CD4-positive, alpha-beta T cell treated with Interleukin-4 for 1 hour (primary cell): ENCODE measurements at regions not wholly inside any gene's neighbourhood (a gene's known extent, or its start where the extent isn't known, plus 50 kb on each side); places are given as distances from the start of the nearest gene placed in this dataset.

Experiments
- DNase-seq, 2 donors: peaks; one replicate each; pipeline ENCODE4 v3.0.0-alpha.2; 2020 to 2022

DNA sequence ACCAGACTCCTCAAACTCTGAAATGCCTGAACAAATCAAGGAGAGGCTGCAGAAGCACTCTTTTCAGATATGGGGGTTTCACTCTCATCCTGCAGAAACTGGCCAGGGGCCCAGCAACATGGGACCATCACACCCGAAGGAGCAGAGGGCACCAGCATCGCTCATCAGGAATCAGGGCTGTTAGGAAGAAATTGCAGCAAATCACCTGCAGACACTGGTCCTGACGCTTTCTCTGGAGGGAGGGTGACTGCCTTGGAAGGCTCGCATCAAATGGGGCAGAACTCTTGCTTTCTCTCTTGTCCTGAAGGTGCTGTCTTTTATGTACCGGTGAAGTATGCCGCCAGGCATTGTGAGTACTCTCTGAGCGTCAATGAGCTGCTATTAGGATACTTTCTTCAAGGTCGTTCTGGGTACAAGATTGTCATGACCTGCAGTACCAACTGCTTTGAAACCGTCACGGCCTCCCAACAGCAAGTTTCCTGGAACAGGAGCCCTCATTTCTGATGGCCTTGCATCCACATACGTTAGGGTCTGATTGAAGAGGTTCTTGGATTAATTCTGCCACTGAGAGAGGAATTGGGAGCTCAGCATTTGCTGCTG lies 155.7 kb upstream of the SOX1 start:
- DNase-seq: no peak

- DNase-seq: peak in 1 of 2 donors; percentile 7
These were observed 155.0 kb upstream of the SOX1 start for GRCh38 chr13:111911754-111912452.

GRCh38 chr13:111912453-111912866 lies 154.5 kb upstream of the SOX1 start:
- DNase-seq: peak in 1 of 2 donors; percentile 8

GRCh38 chr13:111912991-111913760 lies 153.8 kb upstream of the SOX1 start:
- DNase-seq: peak in 1 of 2 donors; percentile 3

- DNase-seq: peak in 1 of 2 donors; percentile 4
These were observed 153.2 kb upstream of the SOX1 start for GRCh38 chr13:111913761-111914140.

DNA sequence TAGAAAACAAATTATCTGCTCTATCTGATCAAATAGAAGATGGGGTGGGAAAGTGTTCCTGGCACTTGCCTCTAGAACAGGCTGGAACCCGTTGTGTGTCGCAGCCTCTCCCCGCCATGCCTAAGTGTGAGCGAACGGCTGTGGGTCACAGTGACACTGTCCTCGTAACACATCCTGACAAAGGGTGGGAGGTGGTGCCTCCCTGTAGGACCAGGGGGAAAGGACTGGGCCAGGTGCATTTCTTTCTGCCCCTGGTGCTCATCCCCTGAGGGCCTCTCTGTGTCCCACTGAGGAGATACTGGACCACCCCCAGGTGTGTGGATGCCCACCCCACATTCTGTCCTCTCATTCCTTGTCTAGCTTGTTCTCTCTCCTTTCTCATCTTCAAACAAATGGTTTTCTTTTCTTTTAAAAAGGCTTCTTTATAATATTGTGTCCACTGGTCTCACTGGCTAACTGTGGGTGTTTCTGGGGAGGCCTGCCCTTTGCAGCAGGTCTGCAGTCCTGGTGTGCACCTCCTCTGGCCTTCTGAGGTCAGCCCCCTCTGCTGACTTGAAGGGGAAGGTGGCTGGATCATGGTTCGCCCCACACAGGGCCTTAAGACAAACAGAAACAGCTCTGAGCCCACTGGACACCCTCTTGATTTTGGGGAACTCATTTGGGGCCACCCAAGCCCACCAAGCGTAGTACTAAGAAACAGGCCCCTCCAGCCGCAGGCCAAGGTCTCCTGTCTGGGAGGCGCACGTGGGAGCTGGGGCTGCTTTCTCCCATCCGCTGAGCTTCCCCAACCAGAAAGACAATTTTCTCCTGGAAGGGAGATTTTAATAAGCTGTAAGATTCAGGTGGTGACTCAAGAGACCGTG lies 152.5 kb upstream of the SOX1 start:
- DNase-seq: peak in 1 of 2 donors; percentile 6

DNA sequence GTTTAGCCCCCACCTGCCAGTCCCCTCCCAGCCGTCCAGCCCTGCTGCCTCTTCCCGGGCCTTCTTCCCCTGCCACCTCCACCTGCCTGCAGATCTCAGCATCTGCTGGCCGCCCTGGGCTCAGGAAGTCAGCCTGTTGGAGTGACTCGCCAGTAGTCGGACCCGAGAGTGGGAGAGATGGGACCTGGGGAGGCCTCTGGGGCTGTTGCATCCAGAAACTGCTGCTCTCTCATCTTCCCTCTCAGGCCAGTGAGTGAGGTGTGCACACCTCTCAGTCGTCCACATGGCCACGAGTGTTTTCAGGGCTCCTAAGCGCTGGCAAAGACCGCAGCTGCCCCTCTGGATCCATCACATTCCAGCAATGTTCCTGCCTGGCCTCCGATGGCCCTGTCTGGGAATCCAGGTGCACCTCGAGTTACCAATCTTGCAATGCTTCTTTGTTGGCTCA lies 151.8 kb upstream of the SOX1 start:
- DNase-seq: peak in 1 of 2 donors; percentile 2

GRCh38 chr13:111916201-111916600 lies 150.7 kb upstream of the SOX1 start:
- no peak for DNase-seq

GRCh38 chr13:111917086-111917485 lies 149.9 kb upstream of the SOX1 start:
- DNase-seq: peak in 1 of 2 donors; percentile 8

DNA sequence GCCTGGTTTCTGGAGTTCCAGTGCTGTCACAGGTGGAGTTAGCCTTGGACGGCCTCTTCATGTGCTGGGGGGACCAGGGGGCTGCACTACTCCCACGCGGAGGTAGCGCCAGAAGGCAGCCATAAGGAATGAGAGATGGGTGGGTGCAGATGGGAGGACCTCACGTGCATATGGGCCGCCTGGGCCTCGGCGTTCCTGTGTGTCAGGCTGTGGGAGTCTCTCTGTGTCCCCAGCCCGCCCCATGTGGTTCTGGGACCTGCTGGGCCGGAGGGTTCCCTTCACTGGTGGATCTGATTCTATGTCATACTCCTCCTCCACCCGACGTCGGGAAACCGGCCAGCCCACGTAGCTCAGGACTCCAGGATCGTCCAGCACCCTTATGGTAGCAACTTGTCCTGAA lies 149.0 kb upstream of the SOX1 start:
- DNase-seq: peak in 1 of 2 donors; percentile 5

DNA sequence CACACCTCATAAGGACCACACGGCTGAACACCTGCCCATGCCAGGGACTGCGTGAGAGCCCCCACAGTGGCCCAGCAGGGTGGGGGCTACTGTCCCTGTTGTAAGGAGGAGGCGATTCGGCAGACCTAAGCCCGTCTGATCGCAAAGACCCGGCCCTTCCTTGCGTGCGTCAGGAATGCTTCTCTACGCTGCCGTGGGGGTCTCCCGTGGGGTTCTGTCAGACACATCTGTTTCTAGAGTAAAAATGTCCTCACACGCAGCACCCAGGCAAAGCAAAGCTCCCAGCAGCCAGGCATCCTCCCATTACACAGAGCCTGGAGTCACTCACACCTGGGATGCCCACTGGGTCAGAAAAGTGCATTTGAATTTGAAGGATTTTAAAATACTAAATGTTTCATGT lies 147.7 kb upstream of the SOX1 start:
- DNase-seq: no peak

DNA sequence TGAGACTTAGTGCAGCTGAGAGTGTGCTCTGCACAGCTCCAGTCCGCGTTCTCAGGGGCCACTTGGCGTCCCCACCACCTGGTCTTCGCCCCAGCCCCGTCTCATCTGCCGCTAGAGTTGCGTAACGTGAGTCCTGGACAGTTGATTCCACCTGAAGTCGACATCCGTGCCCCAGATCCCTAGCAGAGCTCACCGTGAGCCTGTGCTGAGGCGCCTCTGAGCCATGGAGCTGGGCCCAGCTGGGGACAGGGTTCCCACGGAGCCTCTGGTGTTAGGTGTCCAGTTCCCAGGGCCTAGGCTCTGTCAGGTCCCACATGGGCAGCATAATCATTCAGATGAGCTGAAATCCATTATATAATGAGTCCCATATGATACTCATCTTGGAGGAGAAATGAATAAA lies 147.1 kb upstream of the SOX1 start:
- DNase-seq: no peak

GRCh38 chr13:111920306-111920931 lies 146.5 kb upstream of the SOX1 start:
- DNase-seq: no peak

DNA sequence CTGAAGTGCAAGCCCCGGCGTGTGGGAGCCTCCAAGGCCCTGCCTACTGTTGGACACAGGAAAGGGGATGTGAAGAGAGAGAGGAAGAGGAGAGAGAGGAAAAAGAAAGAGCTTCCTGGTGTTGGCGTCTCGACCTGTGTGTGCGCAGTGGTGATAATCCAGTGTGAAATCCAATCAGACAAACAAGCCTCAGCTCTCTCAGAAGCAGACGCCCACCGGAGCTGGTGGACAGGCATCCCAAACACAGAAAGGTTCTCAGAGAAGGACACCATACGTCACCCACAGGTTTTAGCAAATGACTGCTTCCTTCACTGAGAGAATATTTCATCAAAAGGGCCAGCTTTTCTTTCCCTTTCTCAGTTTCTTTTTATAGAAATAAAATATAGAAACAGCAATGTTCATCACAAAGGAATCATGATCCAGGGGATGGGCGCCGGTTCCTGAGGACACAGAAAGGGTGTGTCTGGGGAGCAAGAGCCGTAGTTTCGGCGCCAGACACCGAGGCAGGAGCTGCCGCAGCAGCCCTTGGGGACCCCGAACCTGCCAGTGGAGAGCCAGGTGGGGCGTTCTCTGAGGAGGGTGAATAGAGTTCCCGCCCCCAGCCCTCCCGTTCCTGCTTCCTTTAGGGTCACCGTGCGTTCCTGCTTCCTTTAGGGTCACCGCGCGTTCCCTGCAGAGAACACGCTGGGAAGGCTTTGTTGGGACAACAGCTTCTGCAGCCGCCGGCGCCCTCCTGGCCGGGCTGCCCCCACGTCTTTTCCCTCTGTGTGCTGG lies 145.8 kb upstream of the SOX1 start:
- DNase-seq: peak in 1 of 2 donors; percentile 3

- DNase-seq: no peak
These were observed 144.9 kb upstream of the SOX1 start for GRCh38 chr13:111922086-111922485.

DNA sequence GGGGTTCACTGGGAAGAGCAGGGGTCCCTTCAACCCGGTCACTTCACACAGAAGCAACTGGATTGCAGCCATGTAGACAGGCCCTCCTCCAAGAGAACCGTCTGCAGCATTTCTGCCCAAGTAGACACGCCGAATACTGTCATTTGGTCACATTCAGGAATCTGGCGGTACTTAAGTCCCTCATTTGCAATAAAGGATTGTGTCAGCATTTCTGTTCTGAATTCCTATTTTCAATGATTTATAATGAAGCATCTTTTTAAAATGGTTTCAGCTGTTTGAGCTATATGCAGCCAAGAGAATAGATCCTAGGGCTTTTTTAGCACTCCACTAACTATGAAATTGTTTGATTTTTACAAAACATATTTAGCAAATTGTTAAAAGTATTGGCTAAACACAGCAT lies 143.5 kb upstream of the SOX1 start:
- no peak for DNase-seq

DNA sequence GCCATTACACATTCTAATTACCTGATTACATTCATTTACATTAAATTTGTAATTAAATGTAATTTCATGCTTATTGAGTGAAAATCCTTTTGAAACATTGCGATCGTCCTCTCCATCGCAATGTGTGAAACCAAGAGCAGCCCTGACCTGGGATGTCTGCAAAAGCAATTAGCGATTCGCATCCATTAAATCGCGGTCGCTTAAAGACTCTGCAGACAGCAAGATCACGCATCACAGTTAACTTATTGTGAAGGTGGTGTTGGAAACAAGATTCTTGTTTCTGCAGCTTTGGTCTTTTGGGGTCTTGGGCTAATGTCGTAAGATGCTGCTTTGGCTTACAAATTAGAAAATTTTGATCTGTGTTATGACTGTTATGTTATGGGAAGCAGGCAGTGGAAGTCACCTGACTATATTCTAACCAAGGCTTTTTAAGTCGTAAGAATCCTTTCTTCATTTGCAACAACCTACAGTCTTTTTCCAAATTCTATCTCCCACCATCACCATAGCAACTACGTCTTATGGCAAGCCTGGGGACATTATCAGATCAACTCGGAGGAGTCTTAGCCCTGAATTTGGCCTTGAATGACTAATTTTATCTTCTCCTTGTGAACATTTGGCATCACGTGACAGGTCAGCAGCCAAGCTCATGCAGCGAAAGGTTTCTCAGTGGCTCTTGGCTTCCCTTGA lies 142.8 kb upstream of the SOX1 start:
- DNase-seq: no peak

- DNase-seq: peak in 1 of 2 donors; percentile 6
These were observed 142.3 kb upstream of the SOX1 start for GRCh38 chr13:111924678-111925075.

- DNase-seq: peak in 1 of 2 donors; percentile 3
These were observed 141.6 kb upstream of the SOX1 start for GRCh38 chr13:111925146-111925875.
